HG03521 (cell line): ENCODE measurements at regions not wholly inside any gene's neighbourhood (a gene's known extent, or its start where the extent isn't known, plus 50 kb on each side); places are given as distances from the start of the nearest gene placed in this dataset.
"Not testable (repeated sequence)": the region's sequence is repeated elsewhere in the genome, so short reads cannot be mapped to it uniquely, and the experiment has no call there.

Source experiments
- ATAC-seq: cut with Tn5 transposase; IDR thresholded peaks from one replicate; pipeline ENCODE4 v1.9.1; 2021; ENCODE audit warnings: mild to moderate bottlenecking, moderate library complexity; ENCODE audit not compliant: unreplicated experiment

GRCh38 chr10:90229486-90229885 is 528.1 kb downstream of the KIF20B start:
- ATAC-seq, result no peak

GRCh38 chr10:90233805-90234204 is 532.4 kb downstream of the KIF20B start:
- not testable (repeated sequence) for ATAC-seq

- ATAC-seq, result no peak
Measured at GRCh38 chr10:90245623-90246022, 544.2 kb downstream of the KIF20B start.

- not testable (repeated sequence) for ATAC-seq
Measured at GRCh38 chr10:90250784-90251183, 549.4 kb downstream of the KIF20B start.

GRCh38 chr10:90269699-90270098 is 568.3 kb downstream of the KIF20B start:
- ATAC-seq, result no peak

- ATAC-seq, result no peak
Measured at GRCh38 chr10:90274721-90275468, 573.5 kb downstream of the KIF20B start.

- no peak for ATAC-seq
Measured at GRCh38 chr10:90276894-90277475, 575.6 kb downstream of the KIF20B start.

- ATAC-seq, result no peak
Measured at GRCh38 chr10:90286406-90286805, 571.4 kb downstream of the HTR7 start.

- ATAC-seq, result no peak
Measured at GRCh38 chr10:90286941-90287340, 570.9 kb downstream of the HTR7 start.

GRCh38 chr10:90288391-90288933 is 569.4 kb downstream of the HTR7 start:
- ATAC-seq, result no peak

GRCh38 chr10:90289037-90289436 is 568.8 kb downstream of the HTR7 start:
- no peak for ATAC-seq

- no peak for ATAC-seq
Measured at GRCh38 chr10:90293616-90294015, 564.2 kb downstream of the HTR7 start.

- not testable (repeated sequence) for ATAC-seq
Measured at GRCh38 chr10:90294821-90295540, 562.9 kb downstream of the HTR7 start.

GRCh38 chr10:90302031-90302430 is 555.8 kb downstream of the HTR7 start:
- not testable (repeated sequence) for ATAC-seq

GRCh38 chr10:90302758-90303481 is 554.9 kb downstream of the HTR7 start:
- no peak for ATAC-seq

- no peak for ATAC-seq
Measured at GRCh38 chr10:90304533-90304932, 553.3 kb downstream of the HTR7 start.

- ATAC-seq, result no peak
Measured at GRCh38 chr10:90306187-90306586, 551.7 kb downstream of the HTR7 start.

GRCh38 chr10:90308223-90308622 is 549.6 kb downstream of the HTR7 start:
- no peak for ATAC-seq

- ATAC-seq, result no peak
Measured at GRCh38 chr10:90313576-90314325, 544.1 kb downstream of the HTR7 start.

GRCh38 chr10:90314718-90315117 is 543.1 kb downstream of the HTR7 start:
- no peak for ATAC-seq
